ENCODE measurements at regions not wholly inside any gene's neighbourhood (a gene's known extent, or its start where the extent isn't known, plus 50 kb on each side); places are given as distances from the start of the nearest gene placed in this dataset.

GRCh38 chr6:137291441-137291840 lies 72.3 kb upstream of the IFNGR1 start (continued):
- no peak for TF ChIP-seq PPARA (CRISPR knock-in tag; IDR thresholded peaks at IDR 0.05; ENCODE audit: borderline replicate concordance)
- TF ChIP-seq ZNF565 (CRISPR knock-in tag; conservative IDR thresholded peaks at IDR 0.05; ENCODE audit: low read depth) = no peak
- TF ChIP-seq ISL1 (CRISPR knock-in tag; IDR thresholded peaks at IDR 0.05) = no peak
- no peak for TF ChIP-seq ZNF70 (CRISPR knock-in tag; IDR thresholded peaks at IDR 0.05)
- TF ChIP-seq TCF4 (CRISPR knock-in tag; IDR thresholded peaks at IDR 0.05; ENCODE audit: borderline replicate concordance) = no peak
- no peak for TF ChIP-seq BACH2 (CRISPR knock-in tag; IDR thresholded peaks at IDR 0.05; ENCODE audit: borderline replicate concordance)
- no peak for TF ChIP-seq TOX (CRISPR knock-in tag; IDR thresholded peaks at IDR 0.05; ENCODE audit: borderline replicate concordance)

DNA sequence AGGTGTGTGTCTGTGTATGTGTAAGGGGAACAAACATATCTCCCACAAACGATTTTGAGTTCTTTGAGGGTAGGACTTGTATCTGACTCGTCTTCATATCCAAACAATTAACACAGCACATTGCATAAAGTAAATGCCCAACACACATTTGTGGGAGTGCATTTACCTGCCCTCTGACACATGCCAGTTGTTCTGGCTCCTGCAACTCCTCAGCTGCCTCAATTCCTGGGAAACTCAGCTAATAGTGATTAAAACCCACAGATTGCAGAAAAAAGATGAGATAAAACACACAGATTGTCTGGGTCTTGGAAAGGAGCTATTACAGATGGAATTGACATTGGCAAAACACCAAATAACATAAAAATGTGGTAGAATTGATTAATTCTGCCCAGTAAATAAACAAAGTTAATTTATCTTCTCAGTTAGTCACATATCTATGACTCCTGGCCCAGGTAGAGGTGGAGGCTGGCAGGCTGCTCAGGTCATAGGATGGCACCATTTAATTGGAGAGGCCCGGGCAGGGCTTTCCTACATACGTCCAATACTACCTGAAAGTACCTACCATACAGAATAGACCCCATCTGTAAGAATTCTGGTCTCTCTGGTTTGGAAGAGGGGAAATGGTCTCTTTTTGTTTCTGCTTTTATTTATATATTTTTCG lies 71.5 kb upstream of the IFNGR1 start:
- ATAC-seq = no peak
- TF ChIP-seq ZFP30 (CRISPR knock-in tag; IDR thresholded peaks at IDR 0.05) = no peak
- TF ChIP-seq PATZ1 (CRISPR knock-in tag; IDR thresholded peaks at IDR 0.05; ENCODE audit: borderline replicate concordance) = no peak
- TF ChIP-seq ZNF8 (CRISPR knock-in tag; IDR thresholded peaks at IDR 0.05) = no peak
- TF ChIP-seq, protein P1, sequence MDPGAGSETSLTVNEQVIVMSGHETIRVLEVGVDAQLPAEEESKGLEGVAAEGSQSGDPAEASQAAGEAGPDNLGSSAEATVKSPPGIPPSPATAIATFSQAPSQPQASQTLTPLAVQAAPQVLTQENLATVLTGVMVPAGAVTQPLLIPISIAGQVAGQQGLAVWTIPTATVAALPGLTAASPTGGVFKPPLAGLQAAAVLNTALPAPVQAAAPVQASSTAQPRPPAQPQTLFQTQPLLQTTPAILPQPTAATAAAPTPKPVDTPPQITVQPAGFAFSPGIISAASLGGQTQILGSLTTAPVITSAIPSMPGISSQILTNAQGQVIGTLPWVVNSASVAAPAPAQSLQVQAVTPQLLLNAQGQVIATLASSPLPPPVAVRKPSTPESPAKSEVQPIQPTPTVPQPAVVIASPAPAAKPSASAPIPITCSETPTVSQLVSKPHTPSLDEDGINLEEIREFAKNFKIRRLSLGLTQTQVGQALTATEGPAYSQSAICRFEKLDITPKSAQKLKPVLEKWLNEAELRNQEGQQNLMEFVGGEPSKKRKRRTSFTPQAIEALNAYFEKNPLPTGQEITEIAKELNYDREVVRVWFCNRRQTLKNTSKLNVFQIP (CRISPR knock-in tag; IDR thresholded peaks at IDR 0.05; ENCODE audit: borderline replicate concordance, low read depth) = no peak
- TF ChIP-seq GLIS3 (CRISPR knock-in tag; IDR thresholded peaks at IDR 0.05) = no peak

GRCh38 chr6:137286916-137287315 lies 67.7 kb upstream of the IFNGR1 start:
- no peak for ATAC-seq
- TF ChIP-seq PPARA (CRISPR knock-in tag; IDR thresholded peaks at IDR 0.05; ENCODE audit: borderline replicate concordance) (no peak), BACH2 (CRISPR knock-in tag; IDR thresholded peaks at IDR 0.05; ENCODE audit: borderline replicate concordance) (no peak), PATZ1 (CRISPR knock-in tag; IDR thresholded peaks at IDR 0.05; ENCODE audit: borderline replicate concordance) (no peak), ZC3H10 (CRISPR knock-in tag; IDR thresholded peaks at IDR 0.05) (no peak), CSDC2 (CRISPR knock-in tag; IDR thresholded peaks at IDR 0.05) (no peak), RARB (CRISPR knock-in tag; IDR thresholded peaks at IDR 0.05) (no peak), TCF4 (CRISPR knock-in tag; IDR thresholded peaks at IDR 0.05; ENCODE audit: borderline replicate concordance) (no peak), ZNF565 (CRISPR knock-in tag; conservative IDR thresholded peaks at IDR 0.05; ENCODE audit: low read depth) (no peak)
- TF ChIP-seq, protein P2, sequence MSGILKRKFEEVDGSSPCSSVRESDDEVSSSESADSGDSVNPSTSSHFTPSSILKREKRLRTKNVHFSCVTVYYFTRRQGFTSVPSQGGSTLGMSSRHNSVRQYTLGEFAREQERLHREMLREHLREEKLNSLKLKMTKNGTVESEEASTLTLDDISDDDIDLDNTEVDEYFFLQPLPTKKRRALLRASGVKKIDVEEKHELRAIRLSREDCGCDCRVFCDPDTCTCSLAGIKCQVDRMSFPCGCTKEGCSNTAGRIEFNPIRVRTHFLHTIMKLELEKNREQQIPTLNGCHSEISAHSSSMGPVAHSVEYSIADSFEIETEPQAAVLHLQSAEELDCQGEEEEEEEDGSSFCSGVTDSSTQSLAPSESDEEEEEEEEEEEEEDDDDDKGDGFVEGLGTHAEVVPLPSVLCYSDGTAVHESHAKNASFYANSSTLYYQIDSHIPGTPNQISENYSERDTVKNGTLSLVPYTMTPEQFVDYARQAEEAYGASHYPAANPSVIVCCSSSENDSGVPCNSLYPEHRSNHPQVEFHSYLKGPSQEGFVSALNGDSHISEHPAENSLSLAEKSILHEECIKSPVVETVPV (CRISPR knock-in tag; IDR thresholded peaks at IDR 0.05) = no peak

GRCh38 chr6:137286368-137286767 lies 67.2 kb upstream of the IFNGR1 start:
- ATAC-seq = no peak
- TF ChIP-seq SNAI2 (CRISPR knock-in tag; IDR thresholded peaks at IDR 0.05) = no peak
- TF ChIP-seq, protein P1 (CRISPR knock-in tag; IDR thresholded peaks at IDR 0.05; ENCODE audit: borderline replicate concordance, low read depth) = no peak
- TF ChIP-seq, protein P2 (CRISPR knock-in tag; IDR thresholded peaks at IDR 0.05) = no peak
- TF ChIP-seq TCF4 (CRISPR knock-in tag; IDR thresholded peaks at IDR 0.05; ENCODE audit: borderline replicate concordance) = no peak
- no peak for TF ChIP-seq ARNTL (CRISPR knock-in tag; IDR thresholded peaks at IDR 0.05; ENCODE audit: borderline replicate concordance, low read depth)
- TF ChIP-seq ESRRG (CRISPR knock-in tag; IDR thresholded peaks at IDR 0.05) = no peak
- no peak for TF ChIP-seq RARB (CRISPR knock-in tag; IDR thresholded peaks at IDR 0.05)
- no peak for TF ChIP-seq TSHZ2 (CRISPR knock-in tag; IDR thresholded peaks at IDR 0.05)
- TF ChIP-seq GLIS3 (CRISPR knock-in tag; IDR thresholded peaks at IDR 0.05) = no peak
- TF ChIP-seq ZNF8 (CRISPR knock-in tag; IDR thresholded peaks at IDR 0.05) = no peak

Data from SK-N-SH treated with all-trans-retinoic acid at 6 μM for 48 hours (cell line).